ENCODE measurements at regions not wholly inside any gene's neighbourhood (a gene's known extent, or its start where the extent isn't known, plus 50 kb on each side); places are given as distances from the start of the nearest gene placed in this dataset.

DNA sequence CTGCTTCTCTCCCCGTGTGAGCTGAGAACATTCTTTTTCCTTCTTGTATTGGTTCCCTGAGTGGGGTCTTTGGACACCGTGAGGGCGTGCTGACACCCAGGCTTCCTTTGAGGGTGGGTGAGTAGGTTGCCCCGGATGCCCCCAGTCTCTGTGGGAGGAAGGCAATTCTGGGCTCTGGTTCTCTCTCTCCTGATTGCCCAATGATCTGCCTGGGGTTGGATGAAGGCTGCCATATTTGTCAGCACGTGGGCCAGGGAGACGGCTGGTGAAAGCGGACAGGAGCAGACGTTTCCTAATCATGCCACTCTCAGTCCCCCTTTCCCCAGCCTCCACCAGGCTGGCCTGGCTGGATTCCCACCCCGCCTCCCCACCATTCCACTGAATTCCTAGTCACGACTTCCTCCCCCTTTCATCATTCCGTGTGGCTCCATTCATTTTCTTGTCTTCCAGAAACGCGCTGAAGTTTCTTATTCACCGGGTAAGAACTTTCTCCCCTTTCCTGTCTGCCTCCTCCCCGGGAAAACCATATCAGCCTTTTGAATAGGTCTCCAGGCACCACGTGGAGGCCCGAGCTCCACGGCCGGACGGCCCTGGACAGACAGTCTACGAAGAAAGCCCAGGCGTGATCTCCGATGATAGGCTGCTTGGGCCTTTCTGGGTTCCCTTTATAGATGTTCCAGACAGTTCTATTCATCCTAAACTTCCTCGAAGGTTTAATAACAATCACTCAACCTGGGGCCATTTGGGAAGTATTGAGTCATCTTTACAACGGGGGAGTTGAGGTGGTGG is 98.7 kb upstream of the NPTX2 start:
- Mint-ChIP-seq H3K9me3 (ENCODE audit: unreplicated experiment) (peaks cover 11% of the 10 kb centered on the region), H3K4me1 (ENCODE audit: low read depth, unreplicated experiment) (no peaks in the 10 kb centered on the region), H3K27ac (ENCODE audit: unreplicated experiment) (no peak overlapping the region), H3K4me3 (ENCODE audit: unreplicated experiment) (no peak overlapping the region), H3K27me3 (ENCODE audit: insufficient read depth, unreplicated experiment) (no peaks in the 10 kb centered on the region), H3K36me3 (ENCODE audit: insufficient read depth, unreplicated experiment) (no peaks in the 10 kb centered on the region)
- CTCF ChIA-PET, result no interaction called here
- H3K4me1 ChIP-seq, result no peaks in the 10 kb centered on the region
- H3K36me3 ChIP-seq (ENCODE audit: control insufficient read depth, insufficient read depth, low read length), result no peaks in the 10 kb centered on the region
- H3K27me3 ChIP-seq (replicated peaks; ENCODE audit: control insufficient read depth, insufficient read depth, low read length), result no peaks in the 10 kb centered on the region
- intact Hi-C loops (cut with micrococcal nuclease; ENCODE audit: unreplicated experiment), result no loop called here
- H3K9me3 ChIP-seq, result no peaks in the 10 kb centered on the region
- POLR2A ChIA-PET, result no interaction called here
- TF ChIP-seq CTCF (IDR thresholded peaks at IDR 0.05; ENCODE audit: insufficient read depth in 1 of 2, low read depth in 1 of 2, low read length in 1 of 2, severe bottlenecking in 1 of 2, unreplicated experiment in 1 of 2), result no peak
- no TSS peak for BruUV-seq (replicated peaks)
- no peak overlapping the region for H3K4me3 ChIP-seq (ENCODE audit: low read depth, low read length)
- DNase-seq, result no peak

- no peak overlapping the region for H3K4me3 Mint-ChIP-seq (ENCODE audit: unreplicated experiment)
- POLR2A ChIA-PET, result no interaction called here
- no peaks in the 10 kb centered on the region for H3K4me1 Mint-ChIP-seq (ENCODE audit: low read depth, unreplicated experiment)
Measured at GRCh38 chr7:98515201-98515600, 101.9 kb upstream of the NPTX2 start.

More at GRCh38 chr7:98515201-98515600, 101.9 kb upstream of the NPTX2 start:
- Mint-ChIP-seq H3K27ac (ENCODE audit: unreplicated experiment) (no peak overlapping the region), H3K9me3 (ENCODE audit: unreplicated experiment) (no peaks in the 10 kb centered on the region), H3K36me3 (ENCODE audit: insufficient read depth, unreplicated experiment) (no peaks in the 10 kb centered on the region), H3K27me3 (ENCODE audit: insufficient read depth, unreplicated experiment) (peaks cover 3% of the 10 kb centered on the region)
- intact Hi-C loops (cut with micrococcal nuclease; ENCODE audit: unreplicated experiment), result no loop called here
- H3K9me3 ChIP-seq, result no peaks in the 10 kb centered on the region
- no peaks in the 10 kb centered on the region for H3K4me1 ChIP-seq
- no peaks in the 10 kb centered on the region for H3K36me3 ChIP-seq (ENCODE audit: control insufficient read depth, insufficient read depth, low read length)
- no peak for TF ChIP-seq CTCF (IDR thresholded peaks at IDR 0.05; ENCODE audit: insufficient read depth in 1 of 2, low read depth in 1 of 2, low read length in 1 of 2, severe bottlenecking in 1 of 2, unreplicated experiment in 1 of 2)
- no peaks in the 10 kb centered on the region for H3K27me3 ChIP-seq (replicated peaks; ENCODE audit: control insufficient read depth, insufficient read depth, low read length)
- no peak overlapping the region for H3K4me3 ChIP-seq (ENCODE audit: low read depth, low read length)
- DNase-seq, result no peak
- CTCF ChIA-PET, result no interaction called here
- no TSS peak for BruUV-seq (replicated peaks)

Data from Caco-2 (cell line).